PC-3 (cell line): ENCODE measurements at regions not wholly inside any gene's neighbourhood (a gene's known extent, or its start where the extent isn't known, plus 50 kb on each side); places are given as distances from the start of the nearest gene placed in this dataset.

ENCODE experiments used
- CTCF ChIP-seq: fragments of 300-600 bp; sonication (generic); conservative IDR thresholded peaks from 2 replicates; pipeline ENCODE4 v1.5.1; 2017; ENCODE audit warnings: antibody characterized with exemption, low read depth, mild to moderate bottlenecking, low read length
- EZH2 ChIP-seq: fragments of 300-600 bp; sonication (generic); IDR thresholded peaks from one replicate; pipeline ENCODE4 v1.6.1; 2017; ENCODE audit warnings: antibody characterized with exemption, mild to moderate bottlenecking, low read length; ENCODE audit not compliant: unreplicated experiment
- EZH2phosphoT487 ChIP-seq: fragments of 300-600 bp; sonication (generic); IDR thresholded peaks from 2 replicates; pipeline ENCODE4 v1.6.1; 2018; ENCODE audit warnings: mild to moderate bottlenecking, antibody characterized with exemption, low read length, borderline replicate concordance

DNA sequence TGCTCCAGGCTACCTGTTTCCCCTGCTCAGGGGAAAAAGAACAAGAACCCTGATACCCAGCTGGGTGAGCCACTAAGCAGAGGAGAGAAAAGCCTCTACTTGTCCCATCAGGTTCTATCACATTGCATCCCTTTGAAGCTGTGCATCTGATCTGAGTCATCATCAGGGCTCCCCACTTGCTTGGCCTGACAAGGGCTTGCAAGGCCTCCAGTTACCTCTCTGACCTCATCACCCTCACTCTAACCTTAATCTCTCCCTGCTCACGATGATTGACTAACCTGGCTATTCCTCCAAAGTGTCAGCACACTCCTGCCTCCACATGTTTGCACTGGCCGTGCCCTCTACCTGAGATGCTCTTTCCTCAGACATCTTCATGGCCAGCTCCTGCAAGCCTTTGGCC is 309.5 kb upstream of the CHD6 start:
- TF ChIP-seq EZH2 = no peak
- no peak for TF ChIP-seq CTCF
- TF ChIP-seq EZH2phosphoT487 = no peak
